ENCODE measurements at regions not wholly inside any gene's neighbourhood (a gene's known extent, or its start where the extent isn't known, plus 50 kb on each side); places are given as distances from the start of the nearest gene placed in this dataset.

DNA sequence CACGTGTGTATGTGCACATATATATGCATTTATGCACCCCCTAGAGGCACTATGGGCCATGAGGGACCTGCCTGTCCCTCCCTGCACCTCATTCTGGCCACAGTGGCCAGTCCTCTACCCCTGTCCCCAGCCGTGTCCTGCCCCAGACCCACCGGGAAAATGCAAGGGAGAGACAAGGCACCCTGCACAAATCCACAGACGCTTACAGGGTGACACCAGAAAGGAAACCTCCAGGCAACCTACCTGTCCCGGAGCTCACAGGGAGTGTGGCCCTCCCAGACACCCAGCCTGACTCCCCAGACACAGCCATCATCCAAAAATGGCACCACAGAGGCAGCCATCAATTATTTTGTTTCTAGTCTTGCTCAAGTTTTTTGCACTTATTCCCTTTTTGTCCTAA is 440.4 kb downstream of the SOX9 start (continued):
- no peak for TF ChIP-seq ZNF425 (CRISPR knock-in tag; conservative IDR thresholded peaks at IDR 0.05)
- TF ChIP-seq IRF1 (CRISPR knock-in tag; IDR thresholded peaks at IDR 0.05), result no peak
- no peak for TF ChIP-seq ZNF671 (CRISPR knock-in tag; IDR thresholded peaks at IDR 0.05)
- TF ChIP-seq USF1 (CRISPR knock-in tag; IDR thresholded peaks at IDR 0.05), result no peak
- no peak for TF ChIP-seq TP53 (CRISPR knock-in tag; IDR thresholded peaks at IDR 0.05)
- no peak for TF ChIP-seq EMX1 (CRISPR knock-in tag; IDR thresholded peaks at IDR 0.05)
- TF ChIP-seq ARID4B (CRISPR knock-in tag; IDR thresholded peaks at IDR 0.05; ENCODE audit: borderline replicate concordance), result no peak
- TF ChIP-seq, protein P1, sequence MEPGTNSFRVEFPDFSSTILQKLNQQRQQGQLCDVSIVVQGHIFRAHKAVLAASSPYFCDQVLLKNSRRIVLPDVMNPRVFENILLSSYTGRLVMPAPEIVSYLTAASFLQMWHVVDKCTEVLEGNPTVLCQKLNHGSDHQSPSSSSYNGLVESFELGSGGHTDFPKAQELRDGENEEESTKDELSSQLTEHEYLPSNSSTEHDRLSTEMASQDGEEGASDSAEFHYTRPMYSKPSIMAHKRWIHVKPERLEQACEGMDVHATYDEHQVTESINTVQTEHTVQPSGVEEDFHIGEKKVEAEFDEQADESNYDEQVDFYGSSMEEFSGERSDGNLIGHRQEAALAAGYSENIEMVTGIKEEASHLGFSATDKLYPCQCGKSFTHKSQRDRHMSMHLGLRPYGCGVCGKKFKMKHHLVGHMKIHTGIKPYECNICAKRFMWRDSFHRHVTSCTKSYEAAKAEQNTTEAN (CRISPR knock-in tag; IDR thresholded peaks at IDR 0.05), result no peak
- no peak for TF ChIP-seq MXD4 (CRISPR knock-in tag; IDR thresholded peaks at IDR 0.05; ENCODE audit: borderline replicate concordance)
- TF ChIP-seq, protein P2, sequence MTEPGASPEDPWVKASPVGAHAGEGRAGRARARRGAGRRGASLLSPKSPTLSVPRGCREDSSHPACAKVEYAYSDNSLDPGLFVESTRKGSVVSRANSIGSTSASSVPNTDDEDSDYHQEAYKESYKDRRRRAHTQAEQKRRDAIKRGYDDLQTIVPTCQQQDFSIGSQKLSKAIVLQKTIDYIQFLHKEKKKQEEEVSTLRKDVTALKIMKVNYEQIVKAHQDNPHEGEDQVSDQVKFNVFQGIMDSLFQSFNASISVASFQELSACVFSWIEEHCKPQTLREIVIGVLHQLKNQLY (CRISPR knock-in tag; IDR thresholded peaks at IDR 0.05), result no peak
- no peak for TF ChIP-seq ZNF138 (CRISPR knock-in tag; conservative IDR thresholded peaks at IDR 0.05)

- TF ChIP-seq CREM (CRISPR knock-in tag; IDR thresholded peaks at IDR 0.05) (no peak), USF1 (CRISPR knock-in tag; IDR thresholded peaks at IDR 0.05) (no peak)
- Mint-ChIP-seq H3K36me3 (no peaks in the 10 kb centered on the region), H3K27me3 (ENCODE audit: low read depth) (no peaks in the 10 kb centered on the region), H3K4me3 (no peak overlapping the region), H3K27ac (no peak overlapping the region), H3K9me3 (no peaks in the 10 kb centered on the region), H3K4me1 (peaks cover 6% of the 10 kb centered on the region)
- ChIA-PET CTCF (interaction anchor here (0.9 to 2.3 kb wide), 4 partner anchors 18 to 157 kb away, joined by 3 to 11 read pairs (median 4); no protein-coding TSS in a partner anchor), POLR2A (no interaction called here)
- ATAC-seq, result no peak
- DNase-seq (ENCODE audit: low spot score), result no peak
Observed at GRCh38 chr17:72561680-72562079, 440.9 kb downstream of the SOX9 start.

Data from WTC11 (cell line).